Fibroblast of lung (primary cell): ENCODE measurements at regions not wholly inside any gene's neighbourhood (a gene's known extent, or its start where the extent isn't known, plus 50 kb on each side); places are given as distances from the start of the nearest gene placed in this dataset.

Experiments used
- EZH2 ChIP-seq: IDR thresholded peaks from 2 replicates; pipeline ENCODE4 v1.5.1; 2012; ENCODE audit warnings: low read length, control low read depth, mild to moderate bottlenecking; ENCODE audit errors: missing control alignments
- TF ChIP-seq, protein P1 (sequence below), 2 donors: IDR thresholded peaks in 1 of 2; conservative IDR thresholded peaks in 1 of 2; 1 replicate in 1 of 2; 2 replicates in 1 of 2; pipeline ENCODE4 v1.5.1; 2011 to 2012; ENCODE audit warnings: low read length in 2 of 2, control low read depth in 1 of 2, inconsistent platforms in 1 of 2, low read depth in 1 of 2, mild to moderate bottlenecking in 1 of 2

GRCh38 chr4:187019896-187020295, 296.2 kb upstream of the FAT1 start:
- TF ChIP-seq, protein P1, sequence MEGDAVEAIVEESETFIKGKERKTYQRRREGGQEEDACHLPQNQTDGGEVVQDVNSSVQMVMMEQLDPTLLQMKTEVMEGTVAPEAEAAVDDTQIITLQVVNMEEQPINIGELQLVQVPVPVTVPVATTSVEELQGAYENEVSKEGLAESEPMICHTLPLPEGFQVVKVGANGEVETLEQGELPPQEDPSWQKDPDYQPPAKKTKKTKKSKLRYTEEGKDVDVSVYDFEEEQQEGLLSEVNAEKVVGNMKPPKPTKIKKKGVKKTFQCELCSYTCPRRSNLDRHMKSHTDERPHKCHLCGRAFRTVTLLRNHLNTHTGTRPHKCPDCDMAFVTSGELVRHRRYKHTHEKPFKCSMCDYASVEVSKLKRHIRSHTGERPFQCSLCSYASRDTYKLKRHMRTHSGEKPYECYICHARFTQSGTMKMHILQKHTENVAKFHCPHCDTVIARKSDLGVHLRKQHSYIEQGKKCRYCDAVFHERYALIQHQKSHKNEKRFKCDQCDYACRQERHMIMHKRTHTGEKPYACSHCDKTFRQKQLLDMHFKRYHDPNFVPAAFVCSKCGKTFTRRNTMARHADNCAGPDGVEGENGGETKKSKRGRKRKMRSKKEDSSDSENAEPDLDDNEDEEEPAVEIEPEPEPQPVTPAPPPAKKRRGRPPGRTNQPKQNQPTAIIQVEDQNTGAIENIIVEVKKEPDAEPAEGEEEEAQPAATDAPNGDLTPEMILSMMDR (conservative IDR thresholded peaks at IDR 0.05 in 1 of 2, IDR thresholded peaks at IDR 0.05 in 1 of 2; ENCODE audit: low read depth in 1 of 2, low read length in 2 of 2): no peak
- no peak for TF ChIP-seq EZH2
